PC-3 (cell line): ENCODE measurements at regions not wholly inside any gene's neighbourhood (a gene's known extent, or its start where the extent isn't known, plus 50 kb on each side); places are given as distances from the start of the nearest gene placed in this dataset.

ENCODE experiments used
- ATAC-seq: fragments of 200-7000 bp; cut with Tn5 transposase; 2 replicates; pipeline ENCODE4 v1.9.1; 2020; ENCODE audit warnings: mild to moderate bottlenecking, moderate library complexity
- BruUV-seq: library from RNA; stranded (reverse); fragments of 400-500 nt; replicated peaks from 2 replicates; lab custom pipeline; 2021; lab: Mats Ljungman, UMichigan
- CTCF ChIA-PET: fragments of 300-600 bp; sonication (Branson Sonifier 250); formaldehyde crosslinking; loops from one replicate; lab custom pipeline; 2022; ENCODE audit warnings: antibody characterized with exemption; lab: Charles Lee
- POLR2A ChIA-PET: fragments of 300-600 bp; sonication (Branson Sonifier 250); formaldehyde crosslinking; loops from one replicate; lab custom pipeline; 2022; ENCODE audit warnings: antibody characterized with exemption; ENCODE audit not compliant: unreplicated experiment; lab: Charles Lee
- DNase-seq: peaks from one replicate; pipeline ENCODE4 v3.0.0-alpha.2; 2015
- H2AFZ ChIP-seq: fragments of 300-600 bp; sonication (generic); 2 replicates; pipeline ENCODE4 v1.6.0; 2016; ENCODE audit warnings: antibody characterized with exemption, low read length
- H3F3A ChIP-seq: fragments of 300-600 bp; sonication (generic); one replicate; pipeline ENCODE4 v1.6.0; 2017; ENCODE audit warnings: antibody characterized with exemption, low read length, control low read depth, mild to moderate bottlenecking; ENCODE audit not compliant: unreplicated experiment
- H3K27ac ChIP-seq: fragments of 300-600 bp; sonication (generic); 2 replicates; pipeline ENCODE4 v1.5.1; 2016; ENCODE audit warnings: mild to moderate bottlenecking, low read length
- H3K27me3 ChIP-seq: fragments of 300-600 bp; sonication (generic); 2 replicates; pipeline ENCODE4 v1.6.1; 2016; ENCODE audit warnings: low read length, mixed read lengths
- H3K36me3 ChIP-seq: fragments of 300-600 bp; sonication (generic); 2 replicates; pipeline ENCODE4 v1.6.1; 2016; ENCODE audit warnings: low read depth, mixed run types, low read length, mixed read lengths
- H3K4me1 ChIP-seq: fragments of 300-600 bp; sonication (generic); 2 replicates; pipeline ENCODE4 v1.5.1; 2016; ENCODE audit warnings: low read length; ENCODE audit not compliant: insufficient read depth
- H3K4me2 ChIP-seq: fragments of 300-600 bp; sonication (generic); 2 replicates; pipeline ENCODE4 v1.6.0; 2016; ENCODE audit warnings: low read length
- H3K4me3 ChIP-seq: fragments of 300-600 bp; sonication (generic); 2 replicates; pipeline ENCODE4 v1.5.1; 2016; ENCODE audit warnings: mild to moderate bottlenecking, low read length, mixed read lengths
- H3K79me2 ChIP-seq: fragments of 300-600 bp; sonication (generic); 2 replicates; pipeline ENCODE4 v1.6.1; 2017; ENCODE audit warnings: low read length, mixed read lengths
- H3K9ac ChIP-seq: fragments of 300-600 bp; sonication (generic); 2 replicates; pipeline ENCODE4 v1.6.0; 2016; ENCODE audit warnings: mild to moderate bottlenecking, low read length
- H3K9me2 ChIP-seq: fragments of 300-600 bp; sonication (generic); replicated peaks from 2 replicates; pipeline ENCODE4 v1.6.1; 2016; ENCODE audit warnings: mixed run types, low read length, mixed read lengths
- H3K9me3 ChIP-seq: fragments of 300-600 bp; sonication (generic); 2 replicates; pipeline ENCODE4 v1.6.1; 2016; ENCODE audit warnings: low read length, mixed read lengths
- H4K20me1 ChIP-seq: fragments of 300-600 bp; sonication (generic); 2 replicates; pipeline ENCODE4 v1.6.1; 2016; ENCODE audit warnings: low read length, mixed read lengths
- CTCF ChIP-seq: fragments of 300-600 bp; sonication (generic); conservative IDR thresholded peaks from 2 replicates; pipeline ENCODE4 v1.5.1; 2017; ENCODE audit warnings: antibody characterized with exemption, low read depth, mild to moderate bottlenecking, low read length
- EZH2 ChIP-seq: fragments of 300-600 bp; sonication (generic); IDR thresholded peaks from one replicate; pipeline ENCODE4 v1.6.1; 2017; ENCODE audit warnings: antibody characterized with exemption, mild to moderate bottlenecking, low read length; ENCODE audit not compliant: unreplicated experiment
- EZH2phosphoT487 ChIP-seq: fragments of 300-600 bp; sonication (generic); IDR thresholded peaks from 2 replicates; pipeline ENCODE4 v1.6.1; 2018; ENCODE audit warnings: mild to moderate bottlenecking, antibody characterized with exemption, low read length, borderline replicate concordance
- intact Hi-C: fragments of 100-400 bp; cut with micrococcal nuclease; formaldehyde crosslinking; loops from 2 replicates; pipeline ENCODE4 v1.9.0; 2023

GRCh38 chr12:77130193-77130592 is 64.8 kb upstream of the E2F7 start:
- Histone ChIP-seq H4K20me1 (no peaks in the 10 kb centered on the region; the same call in 1 of the 2 replicates), H2AFZ (no peak overlapping the region), H3K36me3 (no peaks in the 10 kb centered on the region), H3F3A (no peaks in the 10 kb centered on the region), H3K4me3 (no peak overlapping the region), H3K4me1 (no peaks in the 10 kb centered on the region; the same call in 1 of the 2 replicates), H3K79me2 (no peaks in the 10 kb centered on the region), H3K9me2 (no peaks in the 10 kb centered on the region), H3K9me3 (no peaks in the 10 kb centered on the region), H3K27ac (no peak overlapping the region), H3K4me2 (no peak overlapping the region), H3K27me3 (no peaks in the 10 kb centered on the region), H3K9ac (no peak overlapping the region)
- no peak for ATAC-seq
- ChIA-PET CTCF (no interaction called here), POLR2A (no interaction called here)
- no peak for DNase-seq
- BruUV-seq = no TSS peak
- intact Hi-C loops = no loop called here
- no peak for TF ChIP-seq EZH2
- no peak for TF ChIP-seq CTCF
- TF ChIP-seq EZH2phosphoT487 = no peak

GRCh38 chr12:77124767-77125166 is 59.4 kb upstream of the E2F7 start:
- H4K20me1 ChIP-seq = no peaks in the 10 kb centered on the region
- POLR2A ChIA-PET = no interaction called here
- CTCF ChIA-PET = no interaction called here
- no peak overlapping the region for H3K4me3 ChIP-seq
- no TSS peak for BruUV-seq
- TF ChIP-seq EZH2phosphoT487 (no peak), CTCF (no peak), EZH2 (no peak)
- intact Hi-C loops = loop anchor here (5.0 kb wide), 1 partner anchor 77 kb away; no protein-coding TSS in a partner anchor
- H3K4me2 ChIP-seq = no peak overlapping the region
- no peak for DNase-seq
- H3K9me2 ChIP-seq = no peaks in the 10 kb centered on the region
- ATAC-seq = no peak
- H2AFZ ChIP-seq = no peak overlapping the region
- no peaks in the 10 kb centered on the region for H3K27me3 ChIP-seq
- H3K27ac ChIP-seq = no peak overlapping the region
- no peaks in the 10 kb centered on the region for H3K36me3 ChIP-seq
- no peaks in the 10 kb centered on the region for H3K79me2 ChIP-seq
- peaks cover 30% of the 10 kb centered on the region for H3K4me1 ChIP-seq
- no peaks in the 10 kb centered on the region for H3K9me3 ChIP-seq
- H3K9ac ChIP-seq = no peak overlapping the region
- H3F3A ChIP-seq = peaks cover 5% of the 10 kb centered on the region

- POLR2A ChIA-PET = no interaction called here
- H3K79me2 ChIP-seq = no peaks in the 10 kb centered on the region
- BruUV-seq = TSS peak; percentile 89
- H3K4me2 ChIP-seq = peak overlapping the region; percentile 68
- peaks cover 44% of the 10 kb centered on the region for H3K4me1 ChIP-seq
- no peaks in the 10 kb centered on the region for H3K9me2 ChIP-seq
- no peak overlapping the region for H2AFZ ChIP-seq
- peak overlapping the region; percentile 94 for H3K27ac ChIP-seq
- ATAC-seq = no peak
- CTCF ChIA-PET = no interaction called here
- H3K9ac ChIP-seq = peak overlapping the region; percentile 28; the same call in 1 of the 2 replicates
- TF ChIP-seq EZH2phosphoT487 = no peak
- no peak for TF ChIP-seq CTCF
- no peak for TF ChIP-seq EZH2
- H3K4me3 ChIP-seq = no peak overlapping the region
- no peaks in the 10 kb centered on the region for H3K27me3 ChIP-seq
- intact Hi-C loops = loop anchor here (1.0 to 5.0 kb wide), 2 partner anchors 59 to 75 kb away; no protein-coding TSS in a partner anchor
- no peaks in the 10 kb centered on the region for H3K9me3 ChIP-seq
- peaks cover 5% of the 10 kb centered on the region for H3F3A ChIP-seq
- H3K36me3 ChIP-seq = no peaks in the 10 kb centered on the region
- H4K20me1 ChIP-seq = no peaks in the 10 kb centered on the region
- no peak for DNase-seq
Observed at GRCh38 chr12:77122661-77123060, 57.3 kb upstream of the E2F7 start.
